K562 (cell line): ENCODE measurements at regions not wholly inside any gene's neighbourhood (a gene's known extent, or its start where the extent isn't known, plus 50 kb on each side); places are given as distances from the start of the nearest gene placed in this dataset.

ENCODE experiments used
- BDP1 ChIP-seq: IDR thresholded peaks from 3 replicates; pipeline ENCODE4 v1.6.1; 2011; ENCODE audit not compliant: insufficient read length, insufficient read depth
- PHF8 ChIP-seq: fragments of 200-600 bp; sonication (generic); IDR thresholded peaks from 2 replicates; pipeline ENCODE4 v1.6.1; 2012; ENCODE audit warnings: mixed run types, mild to moderate bottlenecking, inconsistent platforms, low read length, moderate library complexity, borderline replicate concordance
- SIN3A ChIP-seq, 2 experiments: fragments of 150-350 bp in 1 of 2; IDR thresholded peaks; 2 replicates each; pipeline ENCODE4 v1.6.1; 2011 to 2016; ENCODE audit warnings: borderline replicate concordance in 2 of 2, low read depth in 2 of 2, low read length in 2 of 2, mild to moderate bottlenecking in 2 of 2, moderate library complexity in 2 of 2; ENCODE audit not compliant: control insufficient read depth in 1 of 2
- TF ChIP-seq, protein P1 (sequence below), 3 experiments: IDR thresholded peaks in 2 of 3; conservative IDR thresholded peaks in 1 of 3; 2 replicates each; pipeline ENCODE4 v1.5.1; 2011 to 2012; ENCODE audit warnings: low read length in 3 of 3, mild to moderate bottlenecking in 3 of 3, control low read depth in 2 of 3, improper control_type of control experiment in 1 of 3, inconsistent platforms in 1 of 3, low read depth in 1 of 3, mixed read lengths in 1 of 3, moderate library complexity in 1 of 3; ENCODE audit not compliant: insufficient read depth in 2 of 3

DNA sequence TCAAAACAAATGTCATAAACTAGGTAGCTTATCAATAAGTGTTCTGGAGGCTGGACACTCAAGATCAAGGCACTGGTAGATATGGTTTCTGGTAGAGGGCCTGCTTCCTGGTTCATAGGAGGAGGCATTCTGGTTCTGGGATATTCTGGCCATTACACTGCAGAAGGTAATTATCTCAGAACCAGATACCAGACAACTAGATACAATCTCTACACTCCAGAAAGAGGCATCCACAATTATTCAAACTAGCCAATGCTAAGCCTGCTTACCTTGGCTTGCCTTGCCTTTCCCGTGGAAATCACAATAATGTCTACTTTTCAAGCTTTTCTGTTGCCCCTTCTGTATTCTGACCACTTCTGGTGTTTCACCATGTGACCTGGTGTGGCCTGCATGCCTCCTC lies 785.2 kb upstream of the GYPC start:
- TF ChIP-seq, protein P1, sequence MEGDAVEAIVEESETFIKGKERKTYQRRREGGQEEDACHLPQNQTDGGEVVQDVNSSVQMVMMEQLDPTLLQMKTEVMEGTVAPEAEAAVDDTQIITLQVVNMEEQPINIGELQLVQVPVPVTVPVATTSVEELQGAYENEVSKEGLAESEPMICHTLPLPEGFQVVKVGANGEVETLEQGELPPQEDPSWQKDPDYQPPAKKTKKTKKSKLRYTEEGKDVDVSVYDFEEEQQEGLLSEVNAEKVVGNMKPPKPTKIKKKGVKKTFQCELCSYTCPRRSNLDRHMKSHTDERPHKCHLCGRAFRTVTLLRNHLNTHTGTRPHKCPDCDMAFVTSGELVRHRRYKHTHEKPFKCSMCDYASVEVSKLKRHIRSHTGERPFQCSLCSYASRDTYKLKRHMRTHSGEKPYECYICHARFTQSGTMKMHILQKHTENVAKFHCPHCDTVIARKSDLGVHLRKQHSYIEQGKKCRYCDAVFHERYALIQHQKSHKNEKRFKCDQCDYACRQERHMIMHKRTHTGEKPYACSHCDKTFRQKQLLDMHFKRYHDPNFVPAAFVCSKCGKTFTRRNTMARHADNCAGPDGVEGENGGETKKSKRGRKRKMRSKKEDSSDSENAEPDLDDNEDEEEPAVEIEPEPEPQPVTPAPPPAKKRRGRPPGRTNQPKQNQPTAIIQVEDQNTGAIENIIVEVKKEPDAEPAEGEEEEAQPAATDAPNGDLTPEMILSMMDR (IDR thresholded peaks at IDR 0.05 in 2 of 3, conservative IDR thresholded peaks at IDR 0.05 in 1 of 3; ENCODE audit: insufficient read depth in 2 of 3, low read depth in 1 of 3, low read length in 3 of 3): no peak
- TF ChIP-seq BDP1 (no peak), SIN3A (IDR thresholded peaks at IDR 0.05; ENCODE audit: borderline replicate concordance in 2 of 2, control insufficient read depth in 1 of 2, low read depth in 2 of 2, low read length in 2 of 2) (no peak), PHF8 (no peak)
